PC-3 (cell line): ENCODE measurements at regions not wholly inside any gene's neighbourhood (a gene's known extent, or its start where the extent isn't known, plus 50 kb on each side); places are given as distances from the start of the nearest gene placed in this dataset.

Source experiments
- ATAC-seq: fragments of 200-7000 bp; cut with Tn5 transposase; 2 replicates; pipeline ENCODE4 v1.9.1; 2020; ENCODE audit warnings: mild to moderate bottlenecking, moderate library complexity
- BruUV-seq: library from RNA; stranded (reverse); fragments of 400-500 nt; replicated peaks from 2 replicates; lab custom pipeline; 2021; lab: Mats Ljungman, UMichigan
- CTCF ChIA-PET: fragments of 300-600 bp; sonication (Branson Sonifier 250); formaldehyde crosslinking; loops from one replicate; lab custom pipeline; 2022; ENCODE audit warnings: antibody characterized with exemption; lab: Charles Lee
- POLR2A ChIA-PET: fragments of 300-600 bp; sonication (Branson Sonifier 250); formaldehyde crosslinking; loops from one replicate; lab custom pipeline; 2022; ENCODE audit warnings: antibody characterized with exemption; ENCODE audit not compliant: unreplicated experiment; lab: Charles Lee
- DNase-seq: peaks from one replicate; pipeline ENCODE4 v3.0.0-alpha.2; 2015
- H2AFZ ChIP-seq: fragments of 300-600 bp; sonication (generic); 2 replicates; pipeline ENCODE4 v1.6.0; 2016; ENCODE audit warnings: antibody characterized with exemption, low read length
- H3F3A ChIP-seq: fragments of 300-600 bp; sonication (generic); one replicate; pipeline ENCODE4 v1.6.0; 2017; ENCODE audit warnings: antibody characterized with exemption, low read length, control low read depth, mild to moderate bottlenecking; ENCODE audit not compliant: unreplicated experiment
- H3K27ac ChIP-seq: fragments of 300-600 bp; sonication (generic); 2 replicates; pipeline ENCODE4 v1.5.1; 2016; ENCODE audit warnings: mild to moderate bottlenecking, low read length
- H3K27me3 ChIP-seq: fragments of 300-600 bp; sonication (generic); 2 replicates; pipeline ENCODE4 v1.6.1; 2016; ENCODE audit warnings: low read length, mixed read lengths
- H3K36me3 ChIP-seq: fragments of 300-600 bp; sonication (generic); 2 replicates; pipeline ENCODE4 v1.6.1; 2016; ENCODE audit warnings: low read depth, mixed run types, low read length, mixed read lengths
- H3K4me1 ChIP-seq: fragments of 300-600 bp; sonication (generic); 2 replicates; pipeline ENCODE4 v1.5.1; 2016; ENCODE audit warnings: low read length; ENCODE audit not compliant: insufficient read depth
- H3K4me2 ChIP-seq: fragments of 300-600 bp; sonication (generic); 2 replicates; pipeline ENCODE4 v1.6.0; 2016; ENCODE audit warnings: low read length
- H3K4me3 ChIP-seq: fragments of 300-600 bp; sonication (generic); 2 replicates; pipeline ENCODE4 v1.5.1; 2016; ENCODE audit warnings: mild to moderate bottlenecking, low read length, mixed read lengths
- H3K79me2 ChIP-seq: fragments of 300-600 bp; sonication (generic); 2 replicates; pipeline ENCODE4 v1.6.1; 2017; ENCODE audit warnings: low read length, mixed read lengths
- H3K9ac ChIP-seq: fragments of 300-600 bp; sonication (generic); 2 replicates; pipeline ENCODE4 v1.6.0; 2016; ENCODE audit warnings: mild to moderate bottlenecking, low read length
- H3K9me2 ChIP-seq: fragments of 300-600 bp; sonication (generic); replicated peaks from 2 replicates; pipeline ENCODE4 v1.6.1; 2016; ENCODE audit warnings: mixed run types, low read length, mixed read lengths
- H3K9me3 ChIP-seq: fragments of 300-600 bp; sonication (generic); 2 replicates; pipeline ENCODE4 v1.6.1; 2016; ENCODE audit warnings: low read length, mixed read lengths
- H4K20me1 ChIP-seq: fragments of 300-600 bp; sonication (generic); 2 replicates; pipeline ENCODE4 v1.6.1; 2016; ENCODE audit warnings: low read length, mixed read lengths
- CTCF ChIP-seq: fragments of 300-600 bp; sonication (generic); conservative IDR thresholded peaks from 2 replicates; pipeline ENCODE4 v1.5.1; 2017; ENCODE audit warnings: antibody characterized with exemption, low read depth, mild to moderate bottlenecking, low read length
- EZH2 ChIP-seq: fragments of 300-600 bp; sonication (generic); IDR thresholded peaks from one replicate; pipeline ENCODE4 v1.6.1; 2017; ENCODE audit warnings: antibody characterized with exemption, mild to moderate bottlenecking, low read length; ENCODE audit not compliant: unreplicated experiment
- EZH2phosphoT487 ChIP-seq: fragments of 300-600 bp; sonication (generic); IDR thresholded peaks from 2 replicates; pipeline ENCODE4 v1.6.1; 2018; ENCODE audit warnings: mild to moderate bottlenecking, antibody characterized with exemption, low read length, borderline replicate concordance
- intact Hi-C: fragments of 100-400 bp; cut with micrococcal nuclease; formaldehyde crosslinking; loops from 2 replicates; pipeline ENCODE4 v1.9.0; 2023

DNA sequence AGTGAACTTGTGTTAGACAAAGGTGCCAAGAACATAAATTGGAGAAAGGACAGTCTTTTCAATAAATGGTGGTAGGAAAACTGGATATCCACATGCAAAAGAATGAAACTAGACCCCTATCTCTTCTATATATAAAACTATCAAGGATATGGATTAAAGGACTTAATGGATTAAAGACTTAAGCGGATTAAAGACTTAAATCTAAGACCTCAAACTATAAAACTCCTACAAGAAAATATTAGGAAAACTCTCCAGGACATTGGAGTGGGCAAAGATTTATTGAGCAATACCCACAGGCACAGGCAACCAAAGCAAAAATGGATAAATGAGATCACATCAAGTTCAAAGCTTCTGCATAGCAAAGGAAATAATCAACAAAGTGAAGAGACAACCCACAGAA is 242.9 kb upstream of the MEOX2 start:
- H3K9me2 ChIP-seq, result no peaks in the 10 kb centered on the region
- no peak overlapping the region for H3K27ac ChIP-seq
- intact Hi-C loops, result no loop called here
- ATAC-seq (no peak), DNase-seq (no peak)
- no peaks in the 10 kb centered on the region for H3K4me1 ChIP-seq
- no peaks in the 10 kb centered on the region for H3K27me3 ChIP-seq
- no peak overlapping the region for H3K4me3 ChIP-seq
- H3F3A ChIP-seq, result no peaks in the 10 kb centered on the region
- H4K20me1 ChIP-seq, result no peaks in the 10 kb centered on the region
- no peaks in the 10 kb centered on the region for H3K9me3 ChIP-seq
- H3K79me2 ChIP-seq, result no peaks in the 10 kb centered on the region
- no TSS peak for BruUV-seq
- no peaks in the 10 kb centered on the region for H3K36me3 ChIP-seq
- H2AFZ ChIP-seq, result no peak overlapping the region
- H3K9ac ChIP-seq, result no peak overlapping the region
- TF ChIP-seq CTCF, result no peak
- TF ChIP-seq EZH2phosphoT487, result no peak
- TF ChIP-seq EZH2, result no peak
- CTCF ChIA-PET, result no interaction called here
- H3K4me2 ChIP-seq, result no peak overlapping the region
- POLR2A ChIA-PET, result no interaction called here

- no TSS peak for BruUV-seq
- Histone ChIP-seq H3K27ac (no peak overlapping the region), H3K9ac (no peak overlapping the region), H3K36me3 (no peaks in the 10 kb centered on the region), H4K20me1 (no peaks in the 10 kb centered on the region), H3K27me3 (no peaks in the 10 kb centered on the region), H3F3A (peaks cover 10% of the 10 kb centered on the region), H3K9me2 (no peaks in the 10 kb centered on the region), H3K4me2 (no peak overlapping the region), H2AFZ (no peak overlapping the region), H3K79me2 (no peaks in the 10 kb centered on the region), H3K9me3 (no peaks in the 10 kb centered on the region), H3K4me3 (no peak overlapping the region), H3K4me1 (peaks cover 15% of the 10 kb centered on the region)
- intact Hi-C loops, result no loop called here
- DNase-seq (no peak), ATAC-seq (no peak)
- no peak for TF ChIP-seq CTCF
- ChIA-PET POLR2A (no interaction called here), CTCF (no interaction called here)
Measured at GRCh38 chr7:15925608-15926007, 239.1 kb upstream of the MEOX2 start.

- no peak overlapping the region for H3K27ac ChIP-seq
- intact Hi-C loops, result loop anchor here (5.0 kb wide), 2 partner anchors 418 to 463 kb away; no protein-coding TSS in a partner anchor
- no peaks in the 10 kb centered on the region for H4K20me1 ChIP-seq
- CTCF ChIA-PET, result no interaction called here
- H3K9ac ChIP-seq, result no peak overlapping the region
- DNase-seq (no peak), ATAC-seq (no peak)
- no peaks in the 10 kb centered on the region for H3K9me3 ChIP-seq
- POLR2A ChIA-PET, result no interaction called here
- no peak overlapping the region for H3K4me3 ChIP-seq
- H3F3A ChIP-seq, result peaks cover 10% of the 10 kb centered on the region
- no peaks in the 10 kb centered on the region for H3K79me2 ChIP-seq
- H2AFZ ChIP-seq, result no peak overlapping the region
- no peaks in the 10 kb centered on the region for H3K27me3 ChIP-seq
- no peaks in the 10 kb centered on the region for H3K9me2 ChIP-seq
- peaks cover 15% of the 10 kb centered on the region for H3K4me1 ChIP-seq
- TF ChIP-seq CTCF, result no peak
- no peak for TF ChIP-seq EZH2
- no peak for TF ChIP-seq EZH2phosphoT487
- no peak overlapping the region for H3K4me2 ChIP-seq
- no TSS peak for BruUV-seq
- H3K36me3 ChIP-seq, result no peaks in the 10 kb centered on the region
Measured at GRCh38 chr7:15924910-15925309, 238.4 kb upstream of the MEOX2 start.
